HCT116 (cell line): ENCODE measurements at regions not wholly inside any gene's neighbourhood (a gene's known extent, or its start where the extent isn't known, plus 50 kb on each side); places are given as distances from the start of the nearest gene placed in this dataset.

Experiments used
- ATAC-seq: fragments of 200-7000 bp; cut with Tn5 transposase; 2 replicates; pipeline ENCODE4 v1.9.1; 2020; ENCODE audit warnings: mild to moderate bottlenecking, moderate library complexity
- BruUV-seq: library from RNA; stranded (reverse); fragments of 400-500 nt; replicated peaks from 2 replicates; lab custom pipeline; 2021; lab: Mats Ljungman, UMichigan
- CTCF ChIA-PET: fragments of 300-600 bp; sonication (Branson Sonifier 250); formaldehyde crosslinking; loops from one replicate; lab custom pipeline; 2021; ENCODE audit warnings: antibody characterized with exemption; lab: Charles Lee
- POLR2A ChIA-PET: fragments of 300-600, 350-600 bp; sonication (Branson Sonifier 250); formaldehyde crosslinking; loops from one replicate; lab custom pipeline; 2021; ENCODE audit warnings: antibody characterized with exemption; lab: Charles Lee
- RAD21 ChIA-PET, 2 experiments: fragments of 300-600 bp; sonication (Branson Sonifier 250); formaldehyde crosslinking; loops; one replicate each; lab custom pipeline; 2023; ENCODE audit warnings: low total read pairs in 2 of 2; ENCODE audit not compliant: uncharacterized antibody in 2 of 2, unreplicated experiment in 2 of 2, low non-redundant PET in 1 of 2; lab: Charles Lee
- DNase-seq: peaks from one replicate; pipeline ENCODE4 v3.0.0-alpha.2; 2010; ENCODE audit warnings: low read depth, low spot score
- H2AFZ ChIP-seq: fragments of 200-600 bp; shearing (Covaris generic), sonication (generic); 2 replicates; pipeline ENCODE4 v1.6.1; 2017; ENCODE audit warnings: low read depth, mixed run types, mixed read lengths, antibody characterized with exemption, low read length; ENCODE audit not compliant: poor library complexity, severe bottlenecking
- H3K27ac ChIP-seq: 2 replicates; pipeline ENCODE4 v1.5.1; 2012; ENCODE audit warnings: low read depth, low read length
- H3K27me3 ChIP-seq: fragments of 200-600 bp; sonication (generic); 2 replicates; pipeline ENCODE4 v1.6.1; 2016; ENCODE audit warnings: mixed run types, low read length, mixed read lengths; ENCODE audit not compliant: insufficient read depth
- H3K36me3 ChIP-seq, 2 experiments: fragments of 200-500 bp in 1 of 2; fragments of 200-600 bp in 1 of 2; sonication (Bioruptor generic) in 1 of 2; sonication (generic) in 1 of 2; 2 replicates each; pipeline versions ENCODE4 v1.5.1 to v1.6.1; 2014 to 2016; ENCODE audit warnings: low read length in 2 of 2, inconsistent platforms in 1 of 2, mixed read lengths in 1 of 2, mixed run types in 1 of 2; ENCODE audit not compliant: insufficient read depth in 2 of 2, control insufficient read depth in 1 of 2
- H3K4me1 ChIP-seq, 2 experiments: fragments of 200-600 bp in 1 of 2; sonication (generic) in 1 of 2; 2 replicates each; pipeline versions ENCODE4 v1.5.1 to v1.6.1; 2012 to 2017; ENCODE audit warnings: low read length in 2 of 2, inconsistent platforms in 1 of 2, mild to moderate bottlenecking in 1 of 2, mixed read lengths in 1 of 2, mixed run types in 1 of 2, moderate library complexity in 1 of 2; ENCODE audit not compliant: insufficient read depth in 2 of 2, control insufficient read depth in 1 of 2
- H3K4me2 ChIP-seq: fragments of 200-600 bp; sonication (generic); 2 replicates; pipeline ENCODE4 v1.6.1; 2017; ENCODE audit warnings: mixed run types, low read length, mixed read lengths
- H3K4me3 ChIP-seq, 2 experiments: fragments of 200-600 bp in 1 of 2; sonication (generic) in 1 of 2; replicated peaks in 1 of 2; 2 replicates each; pipeline ENCODE4 v1.5.1; 2011 to 2016; ENCODE audit warnings: low read length in 2 of 2, control low read depth in 1 of 2, low read depth in 1 of 2, mild to moderate bottlenecking in 1 of 2, mixed read lengths in 1 of 2, mixed run types in 1 of 2
- H3K79me2 ChIP-seq: fragments of 200-600 bp; sonication (generic); 2 replicates; pipeline ENCODE4 v1.6.1; 2017; ENCODE audit warnings: mild to moderate bottlenecking, mixed run types, low read length, moderate library complexity, mixed read lengths; ENCODE audit not compliant: insufficient read depth
- H3K9ac ChIP-seq: fragments of 200-600 bp; sonication (generic); 2 replicates; pipeline ENCODE4 v1.6.1; 2016; ENCODE audit warnings: low read length, mixed read lengths
- H3K9me2 ChIP-seq: fragments of 200-600 bp; sonication (generic), shearing (Covaris generic); 2 replicates; pipeline ENCODE4 v1.6.1; 2017; ENCODE audit warnings: mixed run types, mild to moderate bottlenecking, moderate library complexity; ENCODE audit not compliant: insufficient read depth
- H3K9me3 ChIP-seq, 2 experiments: fragments of 200-500 bp in 1 of 2; fragments of 200-600 bp in 1 of 2; sonication (Bioruptor generic) in 1 of 2; sonication (generic) in 1 of 2; 2 replicates each; pipeline ENCODE4 v1.6.1; 2014 to 2017; ENCODE audit warnings: low read length in 2 of 2, mixed read lengths in 2 of 2, inconsistent platforms in 1 of 2, low read depth in 1 of 2, mild to moderate bottlenecking in 1 of 2, mixed run types in 1 of 2, moderate library complexity in 1 of 2; ENCODE audit not compliant: control insufficient read depth in 1 of 2, insufficient read depth in 1 of 2
- H4K20me1 ChIP-seq: fragments of 200-600 bp; sonication (generic), shearing (Covaris generic); 2 replicates; pipeline ENCODE4 v1.6.1; 2017; ENCODE audit warnings: mixed run types, mild to moderate bottlenecking, moderate library complexity; ENCODE audit not compliant: insufficient read depth
- CEBPB ChIP-seq: IDR thresholded peaks from 2 replicates; pipeline ENCODE4 v1.6.1; 2012; ENCODE audit warnings: low read depth
- EGR1 ChIP-seq: IDR thresholded peaks from 2 replicates; pipeline ENCODE4 v1.6.1; 2012; ENCODE audit warnings: low read depth
- ELF1 ChIP-seq: IDR thresholded peaks from 2 replicates; pipeline ENCODE4 v1.6.1; 2012; ENCODE audit warnings: low read depth, borderline replicate concordance
- EZH2phosphoT487 ChIP-seq: fragments of 200-600 bp; IDR thresholded peaks from 2 replicates; pipeline ENCODE4 v1.6.1; 2018; ENCODE audit warnings: antibody characterized with exemption, borderline replicate concordance
- POLR2A ChIP-seq: IDR thresholded peaks from 2 replicates; pipeline ENCODE4 v1.7.0; 2011; ENCODE audit warnings: borderline replicate concordance; ENCODE audit not compliant: insufficient read depth, insufficient read length; ENCODE audit errors: extremely low read depth
- POLR2AphosphoS5 ChIP-seq: IDR thresholded peaks from 2 replicates; pipeline ENCODE4 v1.6.1; 2011; ENCODE audit warnings: mild to moderate bottlenecking, low read depth, low read length, moderate library complexity
- RAD21 ChIP-seq: IDR thresholded peaks from 2 replicates; pipeline ENCODE4 v1.6.1; 2012; ENCODE audit warnings: low read depth, mild to moderate bottlenecking
- SIN3A ChIP-seq: IDR thresholded peaks from 2 replicates; pipeline ENCODE4 v1.6.1; 2012; ENCODE audit warnings: low read depth
- SP1 ChIP-seq: IDR thresholded peaks from 2 replicates; pipeline ENCODE4 v1.6.1; 2012; ENCODE audit warnings: low read depth
- ZNF274 ChIP-seq: fragments of 200-500 bp; sonication (Bioruptor generic); IDR thresholded peaks from 2 replicates; pipeline ENCODE4 v1.6.1; 2014; ENCODE audit warnings: mild to moderate bottlenecking, low read depth, low read length, inconsistent platforms
- intact Hi-C: fragments of 100-400 bp; cut with micrococcal nuclease; formaldehyde crosslinking; loops from 2 replicates; pipeline ENCODE4 v1.10.0; 2022
- TF ChIP-seq, protein P1 (sequence below), 3 experiments: fragments of 200-600 bp in 1 of 3; sonication (generic) in 1 of 3; IDR thresholded peaks in 2 of 3; conservative IDR thresholded peaks in 1 of 3; 2 replicates each; pipeline ENCODE4 v1.5.1; 2012 to 2017; ENCODE audit warnings: low read depth in 2 of 3, low read length in 2 of 3, antibody characterized with exemption in 1 of 3, borderline replicate concordance in 1 of 3, control low read depth in 1 of 3, mild to moderate bottlenecking in 1 of 3, mixed read lengths in 1 of 3, mixed run types in 1 of 3, moderate library complexity in 1 of 3; ENCODE audit not compliant: insufficient read depth in 1 of 3
- TF ChIP-seq, protein P2 (sequence below): IDR thresholded peaks from 2 replicates; pipeline ENCODE4 v1.6.1; 2012
- TF ChIP-seq, protein P3 (sequence below): IDR thresholded peaks from 2 replicates; pipeline ENCODE4 v1.6.1; 2011; ENCODE audit warnings: mild to moderate bottlenecking, low read length, moderate library complexity; ENCODE audit not compliant: insufficient replicate concordance; ENCODE audit errors: extremely low read depth
- TF ChIP-seq, protein P4 (sequence below): IDR thresholded peaks from 2 replicates; pipeline ENCODE4 v1.6.1; 2012

DNA sequence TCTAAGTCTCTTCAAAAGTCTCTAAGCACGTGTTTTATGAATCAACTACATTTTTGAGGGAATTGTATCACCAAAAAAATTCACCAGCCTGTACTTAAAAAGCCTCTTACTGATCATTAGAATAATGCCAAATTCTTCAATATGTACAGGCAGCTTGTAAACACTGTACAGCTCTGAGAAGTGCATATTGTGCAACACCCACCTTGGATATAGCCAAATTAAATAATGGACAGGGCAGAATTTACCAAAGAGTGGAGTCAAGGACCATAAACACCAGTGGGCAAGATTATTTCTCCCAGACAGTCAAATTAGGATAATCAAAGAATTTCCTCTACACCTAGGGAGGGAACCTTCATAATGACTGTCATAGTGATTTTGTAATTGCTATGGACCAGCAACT lies 338.2 kb downstream of the NR4A2 start:
- Histone ChIP-seq H3K9me3 (peaks cover 0 to 5% of the 10 kb centered on the region in 2 experiments; a peak in 1 of 4 replicates), H3K79me2 (no peaks in the 10 kb centered on the region), H3K4me1 (no peaks in the 10 kb centered on the region), H3K9me2 (no peaks in the 10 kb centered on the region), H2AFZ (no peak overlapping the region), H3K9ac (no peak overlapping the region), H3K4me2 (no peak overlapping the region), H4K20me1 (no peaks in the 10 kb centered on the region), H3K27me3 (no peaks in the 10 kb centered on the region), H3K36me3 (no peaks in the 10 kb centered on the region), H3K4me3 (no peak overlapping the region), H3K27ac (no peak overlapping the region)
- intact Hi-C loops, result no loop called here
- DNase-seq (no peak), ATAC-seq (no peak)
- CTCF ChIA-PET, result no interaction called here
- RAD21 ChIA-PET, result no interaction called here
- TF ChIP-seq, protein P1, sequence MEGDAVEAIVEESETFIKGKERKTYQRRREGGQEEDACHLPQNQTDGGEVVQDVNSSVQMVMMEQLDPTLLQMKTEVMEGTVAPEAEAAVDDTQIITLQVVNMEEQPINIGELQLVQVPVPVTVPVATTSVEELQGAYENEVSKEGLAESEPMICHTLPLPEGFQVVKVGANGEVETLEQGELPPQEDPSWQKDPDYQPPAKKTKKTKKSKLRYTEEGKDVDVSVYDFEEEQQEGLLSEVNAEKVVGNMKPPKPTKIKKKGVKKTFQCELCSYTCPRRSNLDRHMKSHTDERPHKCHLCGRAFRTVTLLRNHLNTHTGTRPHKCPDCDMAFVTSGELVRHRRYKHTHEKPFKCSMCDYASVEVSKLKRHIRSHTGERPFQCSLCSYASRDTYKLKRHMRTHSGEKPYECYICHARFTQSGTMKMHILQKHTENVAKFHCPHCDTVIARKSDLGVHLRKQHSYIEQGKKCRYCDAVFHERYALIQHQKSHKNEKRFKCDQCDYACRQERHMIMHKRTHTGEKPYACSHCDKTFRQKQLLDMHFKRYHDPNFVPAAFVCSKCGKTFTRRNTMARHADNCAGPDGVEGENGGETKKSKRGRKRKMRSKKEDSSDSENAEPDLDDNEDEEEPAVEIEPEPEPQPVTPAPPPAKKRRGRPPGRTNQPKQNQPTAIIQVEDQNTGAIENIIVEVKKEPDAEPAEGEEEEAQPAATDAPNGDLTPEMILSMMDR (IDR thresholded peaks at IDR 0.05 in 2 of 3, conservative IDR thresholded peaks at IDR 0.05 in 1 of 3; ENCODE audit: borderline replicate concordance in 1 of 3, insufficient read depth in 1 of 3, low read depth in 2 of 3, low read length in 2 of 3), result no peak
- no peak for TF ChIP-seq EZH2phosphoT487
- POLR2A ChIA-PET, result no interaction called here
- BruUV-seq, result no TSS peak

DNA sequence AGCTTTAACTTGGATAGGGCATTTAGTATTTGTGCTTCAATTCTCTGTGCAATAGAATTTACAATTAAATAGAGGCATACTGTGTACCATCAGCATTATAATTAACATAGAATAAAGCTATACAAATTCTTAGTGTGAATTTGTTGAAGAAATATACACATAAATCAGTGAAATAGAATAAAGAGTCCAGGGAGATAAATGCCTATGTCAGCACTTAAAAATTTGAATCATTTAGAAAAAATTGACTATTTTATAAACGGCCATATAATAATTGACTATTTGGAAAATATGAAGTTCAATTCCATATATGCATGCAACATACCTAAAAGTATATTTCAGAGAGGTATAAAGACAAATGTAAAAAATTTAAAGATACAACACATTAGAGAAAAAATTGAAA lies 348.7 kb downstream of the NR4A2 start:
- Histone ChIP-seq H3K9me2 (no peaks in the 10 kb centered on the region), H3K27ac (no peak overlapping the region), H3K36me3 (no peaks in the 10 kb centered on the region), H3K4me1 (no peaks in the 10 kb centered on the region), H3K4me3 (no peak overlapping the region), H3K4me2 (no peak overlapping the region), H3K9me3 (no peaks in the 10 kb centered on the region), H4K20me1 (no peaks in the 10 kb centered on the region), H3K79me2 (no peaks in the 10 kb centered on the region), H3K27me3 (no peaks in the 10 kb centered on the region), H2AFZ (no peak overlapping the region), H3K9ac (no peak overlapping the region)
- intact Hi-C loops, result no loop called here
- DNase-seq, result no peak
- no TSS peak for BruUV-seq
- POLR2A ChIA-PET, result no interaction called here
- RAD21 ChIA-PET, result no interaction called here
- ATAC-seq, result no peak
- CTCF ChIA-PET, result no interaction called here
- TF ChIP-seq, protein P2, sequence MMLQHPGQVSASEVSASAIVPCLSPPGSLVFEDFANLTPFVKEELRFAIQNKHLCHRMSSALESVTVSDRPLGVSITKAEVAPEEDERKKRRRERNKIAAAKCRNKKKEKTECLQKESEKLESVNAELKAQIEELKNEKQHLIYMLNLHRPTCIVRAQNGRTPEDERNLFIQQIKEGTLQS, result no peak
- TF ChIP-seq CEBPB (no peak), POLR2A (no peak), ELF1 (no peak), ZNF274 (no peak), POLR2AphosphoS5 (no peak), SIN3A (no peak), SP1 (no peak), RAD21 (no peak), EZH2phosphoT487 (no peak), EGR1 (no peak)
- TF ChIP-seq, protein P3, sequence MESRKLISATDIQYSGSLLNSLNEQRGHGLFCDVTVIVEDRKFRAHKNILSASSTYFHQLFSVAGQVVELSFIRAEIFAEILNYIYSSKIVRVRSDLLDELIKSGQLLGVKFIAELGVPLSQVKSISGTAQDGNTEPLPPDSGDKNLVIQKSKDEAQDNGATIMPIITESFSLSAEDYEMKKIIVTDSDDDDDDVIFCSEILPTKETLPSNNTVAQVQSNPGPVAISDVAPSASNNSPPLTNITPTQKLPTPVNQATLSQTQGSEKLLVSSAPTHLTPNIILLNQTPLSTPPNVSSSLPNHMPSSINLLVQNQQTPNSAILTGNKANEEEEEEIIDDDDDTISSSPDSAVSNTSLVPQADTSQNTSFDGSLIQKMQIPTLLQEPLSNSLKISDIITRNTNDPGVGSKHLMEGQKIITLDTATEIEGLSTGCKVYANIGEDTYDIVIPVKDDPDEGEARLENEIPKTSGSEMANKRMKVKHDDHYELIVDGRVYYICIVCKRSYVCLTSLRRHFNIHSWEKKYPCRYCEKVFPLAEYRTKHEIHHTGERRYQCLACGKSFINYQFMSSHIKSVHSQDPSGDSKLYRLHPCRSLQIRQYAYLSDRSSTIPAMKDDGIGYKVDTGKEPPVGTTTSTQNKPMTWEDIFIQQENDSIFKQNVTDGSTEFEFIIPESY, result no peak
- TF ChIP-seq, protein P1 (IDR thresholded peaks at IDR 0.05 in 2 of 3, conservative IDR thresholded peaks at IDR 0.05 in 1 of 3; ENCODE audit: borderline replicate concordance in 1 of 3, insufficient read depth in 1 of 3, low read depth in 2 of 3, low read length in 2 of 3), result no peak
- TF ChIP-seq, protein P4, sequence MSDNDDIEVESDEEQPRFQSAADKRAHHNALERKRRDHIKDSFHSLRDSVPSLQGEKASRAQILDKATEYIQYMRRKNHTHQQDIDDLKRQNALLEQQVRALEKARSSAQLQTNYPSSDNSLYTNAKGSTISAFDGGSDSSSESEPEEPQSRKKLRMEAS, result no peak
